ENCODE measurements at regions not wholly inside any gene's neighbourhood (a gene's known extent, or its start where the extent isn't known, plus 50 kb on each side); places are given as distances from the start of the nearest gene placed in this dataset.

DNA sequence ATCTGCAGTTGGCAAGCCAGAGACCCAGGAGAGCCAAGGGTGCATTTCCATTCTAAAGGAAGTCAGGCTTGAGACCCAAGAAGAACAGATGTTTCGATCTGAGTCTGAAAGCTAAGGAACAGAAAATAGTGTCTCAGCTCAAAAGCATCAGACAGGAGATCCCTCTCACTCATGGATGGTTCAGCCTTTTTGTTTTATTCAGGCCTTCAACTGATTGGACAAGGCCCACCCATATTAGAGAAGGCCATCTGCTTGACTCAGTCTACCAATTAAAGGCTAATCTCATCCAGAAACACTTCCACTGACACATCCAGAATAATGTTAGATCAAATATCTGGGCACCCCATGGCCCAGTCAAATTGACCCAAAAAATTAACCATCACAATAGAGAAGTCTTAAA lies 255.0 kb downstream of the TXNL1 start:
- no peak overlapping the region for H3K4me3 ChIP-seq (ENCODE audit: low read depth, low read length)

DNA sequence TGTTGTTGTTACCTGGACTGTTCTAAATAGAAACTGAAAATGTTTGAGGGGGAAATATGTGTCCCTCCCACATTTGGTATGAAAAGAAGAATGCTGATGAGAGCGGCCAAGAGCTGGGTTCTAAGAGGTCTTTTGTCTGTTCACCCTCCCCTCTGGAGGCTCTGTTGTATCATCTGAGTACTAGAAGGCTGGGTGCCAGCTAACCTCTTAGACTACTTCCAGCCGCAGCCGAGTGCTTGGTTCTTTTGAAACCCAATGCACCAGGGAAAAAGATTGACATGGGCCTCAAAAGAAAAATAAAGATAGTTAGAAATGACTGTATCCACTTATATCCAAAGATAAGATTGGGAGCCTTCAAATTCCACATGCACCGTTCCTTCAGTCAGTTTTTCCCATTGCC lies 255.9 kb downstream of the TXNL1 start:
- H3K4me3 ChIP-seq (ENCODE audit: low read depth, low read length) = no peak overlapping the region

DNA sequence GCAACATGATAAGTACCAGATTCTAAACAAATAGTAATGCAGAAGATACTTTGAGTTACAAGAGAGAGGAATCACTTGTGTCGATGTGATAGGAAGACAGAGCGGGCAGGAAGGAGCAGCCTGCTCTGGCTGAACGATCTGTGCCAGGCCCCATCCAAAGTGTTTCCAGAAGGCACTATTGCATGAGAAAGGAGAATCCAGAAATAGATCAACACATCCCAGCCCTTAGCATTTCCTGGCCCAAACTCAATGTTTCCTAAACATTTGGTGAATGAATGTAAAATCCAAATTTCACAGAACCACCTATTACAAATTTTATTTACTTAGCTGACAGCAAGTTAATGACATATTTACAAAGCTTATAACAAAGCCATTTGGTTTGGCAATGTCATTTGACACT lies 257.2 kb downstream of the TXNL1 start:
- H3K4me3 ChIP-seq (ENCODE audit: low read depth, low read length) = no peak overlapping the region

DNA sequence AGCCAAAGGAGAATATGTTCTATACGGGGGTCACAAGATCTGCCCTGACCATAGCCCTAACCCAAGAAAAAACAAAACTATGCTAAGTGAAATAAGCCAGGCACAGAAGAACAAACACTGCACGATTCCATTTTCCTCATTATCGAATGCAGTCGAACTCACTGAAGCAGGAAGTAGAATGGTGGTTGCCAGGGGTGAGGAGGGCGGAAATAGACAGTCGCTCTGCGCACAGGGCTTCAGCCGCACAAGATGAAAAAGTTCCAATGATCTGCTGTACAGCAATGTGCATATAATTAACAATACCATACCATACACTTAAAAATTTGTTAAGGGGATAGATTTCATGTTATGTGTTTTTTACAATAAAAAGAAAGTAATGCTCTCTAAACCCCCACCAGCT lies 257.7 kb downstream of the TXNL1 start:
- H3K4me3 ChIP-seq (ENCODE audit: low read depth, low read length) = no peak overlapping the region

DNA sequence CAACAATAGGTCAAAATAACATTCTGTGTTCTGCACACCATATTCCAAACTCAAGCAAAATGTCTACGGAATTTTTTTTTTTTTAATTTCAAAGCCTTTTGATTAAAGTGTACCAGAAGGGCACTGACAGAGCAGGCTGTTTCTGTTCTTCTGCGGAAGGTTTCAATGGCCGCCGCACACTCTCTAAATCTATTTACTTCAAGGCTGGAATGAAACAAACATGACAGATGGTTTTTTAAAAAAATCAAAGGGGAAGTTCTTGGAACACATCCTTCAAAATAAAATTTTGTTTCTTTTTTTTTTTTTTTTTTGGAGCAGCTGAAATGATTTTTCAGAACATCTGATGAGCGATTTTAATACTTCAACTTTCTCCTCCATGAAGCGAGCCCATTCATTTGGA lies 259.1 kb downstream of the TXNL1 start:
- H3K4me3 ChIP-seq (ENCODE audit: low read depth, low read length) = no peak overlapping the region

DNA sequence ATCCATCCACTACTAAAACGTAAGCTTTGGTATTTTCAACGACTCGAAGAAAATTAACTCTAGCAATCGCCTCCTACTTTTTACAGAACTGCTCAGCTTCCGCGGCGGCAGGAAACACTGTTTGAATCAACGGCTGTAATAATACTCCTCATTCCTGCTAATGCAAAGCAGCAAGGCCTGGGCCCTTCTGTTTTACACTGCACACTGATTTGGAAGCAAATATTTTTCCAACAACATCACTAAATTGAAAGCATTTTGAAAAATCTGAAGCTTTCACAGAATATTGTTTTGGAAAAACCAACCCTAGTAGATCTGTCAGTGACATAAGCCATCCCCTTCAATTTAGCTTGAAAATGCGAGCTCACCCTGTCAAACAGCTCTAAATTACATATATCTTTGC lies 261.2 kb downstream of the TXNL1 start:
- no peak overlapping the region for H3K4me3 ChIP-seq (ENCODE audit: low read depth, low read length)

DNA sequence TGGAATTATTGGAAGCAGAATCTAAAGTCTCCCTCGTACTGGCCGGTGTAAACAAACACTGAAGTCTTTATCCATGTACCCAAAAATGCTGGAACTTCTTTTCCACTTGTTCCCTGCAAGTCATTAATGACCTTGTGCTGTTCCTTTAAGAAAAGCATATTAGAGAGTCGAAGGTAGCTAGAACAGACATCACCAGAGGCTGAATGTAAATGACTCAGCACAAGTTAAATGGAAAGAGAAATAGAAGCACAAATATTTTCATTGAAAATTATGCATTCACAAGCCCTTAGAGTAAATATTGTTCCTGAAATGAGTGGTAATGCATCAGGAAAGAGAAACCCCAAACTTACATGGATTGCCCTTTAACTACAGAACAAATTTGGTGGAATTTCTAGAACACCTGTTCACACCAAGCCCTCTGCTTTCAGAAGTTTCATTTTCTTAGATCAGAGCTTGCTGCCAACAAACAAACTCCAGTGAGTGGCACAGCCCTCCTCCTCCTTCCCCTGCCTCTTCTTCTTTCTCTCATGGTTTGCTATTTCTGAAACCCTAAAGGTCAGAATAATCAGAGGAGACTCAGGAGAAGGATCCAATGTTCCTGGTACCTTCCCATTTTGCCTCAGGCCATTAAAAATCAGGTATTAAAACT lies 264.3 kb downstream of the TXNL1 start:
- no peak overlapping the region for H3K4me3 ChIP-seq (ENCODE audit: low read depth, low read length)

DNA sequence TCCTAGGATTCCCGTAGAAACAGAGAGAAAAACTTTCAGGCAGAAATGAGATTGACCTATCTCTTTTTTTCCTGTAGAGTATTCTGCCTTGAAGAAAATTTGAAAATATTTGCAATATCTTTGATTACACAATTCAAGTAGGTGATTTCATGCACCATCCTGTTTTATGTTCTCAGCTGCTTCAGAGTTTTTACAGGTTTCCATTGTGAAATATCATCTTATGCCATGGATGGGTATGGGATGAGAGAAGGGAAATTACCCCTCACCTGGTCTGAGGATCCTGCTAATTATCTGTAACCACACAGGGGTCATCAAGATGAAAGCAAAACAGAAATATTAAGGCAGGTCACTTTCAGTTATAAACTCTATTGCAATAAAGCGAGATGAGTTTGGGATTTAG lies 264.8 kb downstream of the TXNL1 start:
- H3K4me3 ChIP-seq (ENCODE audit: low read depth, low read length) = no peak overlapping the region

DNA sequence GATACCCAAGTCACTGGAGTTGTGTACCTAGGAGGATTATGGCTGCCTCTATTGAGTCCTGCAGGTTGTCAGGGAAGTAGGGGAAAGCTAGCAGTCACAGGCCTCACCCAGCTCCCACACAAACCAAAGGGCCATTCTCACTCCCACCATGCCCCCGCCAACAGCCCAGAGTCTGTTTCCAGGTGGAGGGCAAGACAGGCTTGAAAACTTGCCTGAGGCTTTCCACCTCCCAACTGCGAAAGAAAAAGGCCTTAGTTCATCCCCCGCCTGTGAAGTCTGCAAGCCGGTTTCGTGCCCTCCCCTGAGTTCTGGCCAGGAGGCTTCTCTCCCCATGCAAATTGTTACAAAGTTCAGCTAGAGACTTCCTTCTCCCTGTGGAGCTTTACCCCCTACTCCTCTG lies 270.3 kb downstream of the TXNL1 start:
- no peak overlapping the region for H3K4me3 ChIP-seq (ENCODE audit: low read depth, low read length)

DNA sequence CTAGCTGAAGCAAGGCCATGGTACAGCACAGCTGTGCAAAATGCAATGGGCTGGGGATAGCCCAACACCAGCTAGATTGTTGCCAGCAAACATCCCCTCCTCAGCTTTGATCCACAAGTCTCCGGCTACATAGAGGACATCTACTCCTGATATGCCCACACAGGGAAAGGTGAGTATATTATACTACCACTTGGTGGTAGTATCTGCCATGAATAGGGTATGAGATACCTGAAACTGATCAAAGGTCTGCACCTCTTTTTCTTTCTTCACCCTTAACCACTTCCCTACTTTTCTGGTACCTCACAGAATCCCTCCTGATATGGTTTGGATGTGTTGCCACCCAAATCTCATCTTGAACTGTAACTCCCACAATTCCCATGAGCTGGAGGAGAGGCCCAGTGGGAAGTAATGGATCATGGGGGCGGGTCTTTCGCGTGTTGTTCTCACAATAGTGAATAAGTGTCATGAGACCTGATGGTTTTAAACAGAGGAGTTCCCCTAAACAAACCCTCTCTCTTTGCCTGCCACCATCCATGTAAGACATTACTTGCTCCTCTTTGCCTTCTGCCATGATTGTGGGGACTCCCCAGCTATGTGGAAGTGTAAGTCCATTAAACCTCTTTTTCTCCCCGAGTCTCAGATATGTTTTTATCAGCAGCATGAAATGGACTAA lies 279.6 kb downstream of the TXNL1 start:
- H3K4me3 ChIP-seq (ENCODE audit: low read depth, low read length) = no peak overlapping the region

DNA sequence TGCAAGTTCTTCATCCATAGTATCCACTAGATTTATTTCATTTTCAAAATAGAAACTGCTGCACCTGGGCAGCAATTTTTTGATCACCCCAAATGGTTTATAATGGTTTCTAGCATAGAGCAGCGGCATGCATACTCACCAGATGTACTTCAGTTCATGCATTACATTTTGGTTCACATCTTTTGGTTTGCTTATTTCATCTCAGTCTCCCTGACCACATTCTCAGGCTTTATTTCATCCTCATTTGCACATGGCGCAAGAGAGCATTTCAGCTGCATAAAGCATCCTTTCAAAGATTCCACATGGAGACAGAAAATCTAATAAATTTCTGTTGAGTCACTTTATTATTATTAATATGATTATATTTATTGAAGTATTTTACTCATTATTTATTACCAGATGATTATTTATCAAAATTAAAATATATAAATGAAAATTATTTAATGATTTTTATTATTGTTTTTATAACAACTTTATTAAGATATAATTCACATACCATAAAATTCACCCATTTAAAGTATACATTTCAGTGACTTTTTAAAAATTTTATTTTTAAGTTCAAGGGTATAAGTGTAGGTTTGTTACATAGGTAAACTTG lies 284.6 kb downstream of the TXNL1 start:
- no peak overlapping the region for H3K4me3 ChIP-seq (ENCODE audit: low read depth, low read length)

DNA sequence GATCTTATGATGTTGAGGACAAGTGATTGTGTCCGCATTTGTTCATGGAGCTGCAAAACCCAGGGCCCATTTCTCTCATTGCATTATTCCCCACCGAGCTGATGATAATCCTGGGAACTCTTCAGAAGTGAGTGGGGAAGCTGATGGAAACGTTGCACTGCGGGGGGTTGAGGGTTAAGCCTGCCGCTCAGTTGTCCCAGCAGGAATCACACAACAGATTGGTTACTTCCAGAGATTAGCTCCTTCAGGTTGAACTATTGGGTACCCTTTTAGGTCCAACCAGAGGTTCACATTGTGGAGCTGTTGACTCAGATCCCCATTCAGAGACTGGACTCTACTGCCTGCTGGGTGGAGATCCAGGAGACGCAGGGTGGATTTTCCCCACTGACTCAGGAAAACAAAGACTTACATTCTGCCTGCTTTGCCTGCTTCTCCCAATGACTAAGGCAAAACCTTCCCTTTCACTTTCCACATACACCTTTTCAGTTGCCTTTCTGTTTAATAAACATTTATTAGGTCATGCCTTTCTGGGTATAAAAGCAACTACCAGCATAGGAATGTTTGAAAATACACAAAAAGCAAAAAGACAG lies 286.4 kb downstream of the TXNL1 start:
- no peak overlapping the region for H3K4me3 ChIP-seq (ENCODE audit: low read depth, low read length)

DNA sequence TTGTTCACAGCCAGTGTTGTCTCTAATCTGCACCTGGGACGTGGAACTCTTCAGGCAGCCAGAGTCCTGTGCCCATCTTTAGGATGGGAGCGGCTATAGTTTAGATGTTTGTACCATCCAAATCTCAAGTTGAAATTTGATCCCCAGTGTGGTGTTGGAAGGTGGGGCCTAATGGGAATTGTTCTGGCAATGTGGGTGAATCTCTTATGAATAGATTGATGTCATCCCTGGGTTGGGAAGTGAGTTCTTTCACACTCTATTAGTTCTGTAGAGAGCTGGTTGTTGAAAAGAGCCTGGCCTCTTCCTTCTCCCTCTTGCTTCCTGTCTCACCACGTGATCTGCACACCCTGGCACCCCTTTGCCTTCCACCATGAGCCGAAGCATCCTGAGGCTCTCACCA lies 300.9 kb downstream of the TXNL1 start:
- no peak overlapping the region for H3K4me3 ChIP-seq (ENCODE audit: low read depth, low read length)

DNA sequence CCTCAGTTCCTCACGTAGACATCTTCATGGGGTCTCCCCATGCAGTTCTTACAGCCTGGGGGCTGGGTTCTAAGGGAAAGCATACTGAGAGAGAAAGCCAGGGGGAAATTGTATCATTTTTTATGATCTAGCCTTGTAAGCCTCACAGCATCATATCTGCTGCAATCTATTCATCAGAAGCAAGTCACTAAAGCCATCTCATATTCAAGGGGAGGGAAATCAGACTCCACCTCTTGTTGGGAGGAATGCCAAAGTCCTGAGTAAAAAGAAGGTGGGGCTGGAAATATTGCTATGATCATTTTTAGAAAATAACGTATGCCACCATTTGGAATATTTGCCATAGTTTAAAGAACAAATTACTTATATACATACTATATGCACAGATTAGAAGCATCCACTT lies 304.6 kb downstream of the TXNL1 start:
- H3K4me3 ChIP-seq (ENCODE audit: low read depth, low read length) = no peak overlapping the region

DNA sequence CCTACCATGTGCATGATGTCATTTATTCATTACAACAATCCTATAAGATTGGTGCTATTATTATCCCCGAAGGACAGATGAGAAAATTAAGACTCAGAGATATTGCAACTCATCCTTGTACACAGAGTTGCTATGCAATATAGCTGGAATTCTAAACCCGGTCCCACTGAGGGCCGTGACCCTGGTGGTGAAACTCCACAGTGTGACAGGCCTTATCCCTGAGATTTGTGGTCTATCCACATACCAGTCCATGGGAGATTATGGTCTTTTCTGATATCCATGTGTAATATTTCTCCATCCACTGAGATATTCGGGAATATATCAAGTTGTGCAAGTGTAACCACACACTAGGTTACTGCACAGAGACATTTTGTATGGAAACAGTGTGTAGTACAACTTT lies 305.2 kb downstream of the TXNL1 start:
- H3K4me3 ChIP-seq (ENCODE audit: low read depth, low read length) = no peak overlapping the region

DNA sequence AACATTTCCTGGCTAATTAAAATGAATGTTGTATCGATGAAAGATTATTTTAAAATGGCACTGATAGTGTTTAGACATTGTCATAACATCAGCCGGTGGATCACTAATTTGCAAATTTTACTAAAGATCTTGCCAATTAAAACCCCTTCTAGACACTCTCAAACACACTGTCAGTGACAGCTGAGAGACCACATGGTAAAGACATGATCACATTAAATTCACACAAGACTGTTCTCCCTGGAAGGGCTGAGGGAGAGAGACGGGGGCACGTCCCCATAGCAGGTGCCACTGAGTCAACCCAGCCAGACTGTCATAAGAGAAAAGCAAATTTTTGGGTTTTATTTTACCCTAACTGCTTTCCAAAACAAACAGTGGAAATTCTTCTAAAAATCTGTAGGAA lies 306.0 kb downstream of the TXNL1 start:
- no peak overlapping the region for H3K4me3 ChIP-seq (ENCODE audit: low read depth, low read length)

DNA sequence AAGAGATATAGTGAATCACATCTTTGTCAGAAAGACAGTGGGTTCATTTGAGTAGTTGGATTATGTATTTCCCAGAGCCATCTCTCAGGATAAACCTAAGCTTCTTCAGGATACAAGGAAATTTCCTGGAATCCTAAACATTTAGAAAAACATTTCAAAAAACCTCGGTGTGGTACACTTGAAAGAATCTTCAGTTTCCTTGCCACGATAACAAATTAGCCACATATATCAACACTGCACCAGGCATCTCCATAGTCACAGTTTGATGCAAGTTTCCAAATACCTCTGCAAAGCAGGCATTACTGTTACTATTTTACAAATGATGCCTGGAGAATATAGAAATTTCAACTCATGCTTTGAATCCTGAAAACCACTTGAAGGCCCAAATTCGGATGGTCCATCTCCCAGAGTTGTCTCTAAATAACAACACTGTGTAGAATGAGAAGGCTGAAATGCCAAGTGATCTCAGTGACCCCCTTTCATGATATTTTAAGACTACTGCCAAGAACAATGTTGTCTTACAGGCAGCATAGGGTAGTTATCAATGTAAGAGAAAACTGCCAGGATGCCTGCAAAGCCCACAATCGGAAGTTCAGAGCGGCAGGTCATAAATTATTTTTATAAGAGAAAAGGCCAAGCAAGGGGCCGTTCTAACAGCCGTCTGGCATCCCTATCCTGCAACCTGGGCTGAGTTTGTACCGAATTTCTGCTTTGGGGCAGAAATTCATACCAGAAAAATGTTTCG lies 307.9 kb downstream of the TXNL1 start:
- H3K4me3 ChIP-seq (ENCODE audit: low read depth, low read length) = no peak overlapping the region

DNA sequence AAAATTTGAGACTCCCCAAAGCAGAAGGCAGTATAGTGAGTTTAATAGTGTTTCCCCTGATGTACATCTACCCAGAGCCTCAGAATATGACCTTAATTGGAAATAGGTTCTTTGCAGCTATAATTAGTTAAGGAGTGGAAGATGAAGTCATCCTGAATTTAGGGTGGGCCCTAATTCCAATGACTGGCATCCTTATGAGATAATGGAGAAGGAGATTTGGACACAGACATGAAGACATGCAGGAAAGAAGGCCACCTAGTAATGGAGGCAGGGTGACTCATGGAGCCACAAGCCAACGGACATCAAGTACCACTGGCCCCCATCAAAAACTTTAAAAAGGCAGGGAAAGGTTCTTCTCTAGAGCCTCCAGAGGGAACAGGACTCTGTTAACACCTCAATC lies 308.9 kb downstream of the TXNL1 start:
- no peak overlapping the region for H3K4me3 ChIP-seq (ENCODE audit: low read depth, low read length)

DNA sequence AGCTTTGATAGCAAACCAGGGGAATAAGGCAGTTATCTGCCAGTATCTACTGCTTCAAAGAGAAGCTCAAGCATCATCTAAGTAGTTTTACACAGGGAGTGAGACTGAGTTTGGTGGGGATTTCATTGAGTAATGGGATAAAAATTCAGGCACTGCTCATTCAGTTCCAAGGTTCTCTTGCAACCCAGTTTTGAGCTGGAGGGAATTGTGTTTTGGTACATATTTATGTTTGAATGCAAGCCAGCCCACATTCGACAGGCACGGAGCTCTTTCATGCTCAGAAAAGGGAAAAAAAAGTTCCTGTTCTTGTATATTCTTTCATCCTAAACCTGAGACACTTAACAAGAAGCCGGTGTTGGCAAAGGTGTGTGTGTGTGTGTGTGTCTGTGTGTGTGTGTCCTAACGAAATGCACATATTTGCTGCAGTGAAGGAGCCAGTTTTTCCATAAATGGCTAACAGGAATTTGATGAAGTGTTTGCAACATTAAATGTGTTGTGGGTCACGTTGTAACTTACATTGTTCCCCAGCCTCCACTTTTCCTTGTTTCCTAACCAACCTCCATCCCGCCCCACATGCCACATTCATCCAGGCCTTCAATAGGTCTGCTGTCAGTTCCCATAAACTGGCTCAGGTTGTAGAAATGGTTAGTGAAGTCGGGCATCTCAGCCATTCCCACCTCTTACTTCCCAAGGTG lies 311.1 kb downstream of the TXNL1 start:
- no peak overlapping the region for H3K4me3 ChIP-seq (ENCODE audit: low read depth, low read length)

DNA sequence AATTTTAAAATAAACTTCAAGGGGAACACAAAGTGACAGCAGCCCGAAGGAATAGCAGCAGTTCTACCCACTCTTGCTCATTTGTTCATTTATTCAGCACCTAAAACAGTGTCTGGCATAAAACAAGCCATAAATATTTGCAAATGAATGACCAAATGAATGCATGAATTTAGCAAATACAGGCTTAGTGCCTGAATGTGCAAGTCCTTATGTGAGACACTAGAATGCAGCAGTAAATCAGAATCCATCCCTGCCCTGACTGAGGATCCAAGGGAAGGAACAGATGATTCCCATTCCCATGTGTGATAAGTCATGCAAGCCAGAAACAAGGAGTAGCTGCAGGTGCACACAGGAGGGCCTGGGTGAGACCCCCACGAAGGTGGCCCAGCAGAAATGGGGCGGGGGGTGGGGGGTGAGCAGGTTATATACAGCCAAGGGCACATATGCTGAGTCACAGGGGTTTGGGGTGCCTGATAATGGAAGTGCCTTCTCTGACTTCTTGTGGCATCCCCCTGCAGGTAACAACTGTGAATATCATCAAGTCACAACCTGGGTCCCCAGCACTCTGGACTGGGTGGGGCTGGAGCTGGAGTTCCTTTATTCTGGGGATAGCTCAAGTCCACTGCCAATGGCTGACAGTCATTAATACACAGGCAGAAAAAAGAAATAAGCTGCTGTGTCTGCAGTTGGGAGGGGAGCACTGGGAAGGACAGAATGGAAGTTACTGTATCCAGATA lies 311.9 kb downstream of the TXNL1 start:
- H3K4me3 ChIP-seq (ENCODE audit: low read depth, low read length) = no peak overlapping the region
